CD8-positive, alpha-beta memory T cell (primary cell): ENCODE measurements at regions not wholly inside any gene's neighbourhood (a gene's known extent, or its start where the extent isn't known, plus 50 kb on each side); places are given as distances from the start of the nearest gene placed in this dataset.
"Not testable (repeated sequence)": the region's sequence is repeated elsewhere in the genome, so short reads cannot be mapped to it uniquely, and the experiment has no call there.

ENCODE experiments used
- CTCF ChIA-PET: fragments of 350-600 bp; sonication (Branson Sonifier 250); formaldehyde crosslinking; loops from one replicate; lab custom pipeline; 2021; ENCODE audit warnings: antibody characterized with exemption; lab: Charles Lee
- POLR2A ChIA-PET: fragments of 350-600 bp; sonication (Branson Sonifier 250); formaldehyde crosslinking; loops from one replicate; lab custom pipeline; 2021; ENCODE audit warnings: antibody characterized with exemption; lab: Charles Lee
- DNase-seq, 5 donors: peaks; one replicate each; pipeline versions ENCODE4 v3.0.0 to v3.0.0-alpha.2; 2020 to 2022; ENCODE audit warnings: mixed read lengths in 1 of 5
- H3K27ac ChIP-seq: one replicate; pipeline ENCODE4 v1.7.0; 2013; ENCODE audit warnings: low read depth, mild to moderate bottlenecking, low read length, moderate library complexity
- H3K27me3 ChIP-seq: 2 replicates; pipeline ENCODE4 v1.7.0; 2013; ENCODE audit warnings: low read length, mild to moderate bottlenecking; ENCODE audit not compliant: insufficient read depth, poor library complexity, severe bottlenecking
- H3K36me3 ChIP-seq: 2 replicates; pipeline ENCODE4 v1.7.0; 2013; ENCODE audit warnings: mild to moderate bottlenecking, low read length, moderate library complexity; ENCODE audit not compliant: insufficient read depth
- H3K4me1 ChIP-seq: 2 replicates; pipeline ENCODE4 v1.7.0; 2013; ENCODE audit warnings: mild to moderate bottlenecking, low read length, moderate library complexity; ENCODE audit not compliant: insufficient read depth
- H3K4me3 ChIP-seq: 2 replicates; pipeline ENCODE4 v1.7.0; 2013; ENCODE audit warnings: mild to moderate bottlenecking, low read length
- H3K9me3 ChIP-seq: 2 replicates; pipeline ENCODE4 v1.7.0; 2013; ENCODE audit warnings: mild to moderate bottlenecking, low read length
- H3K27ac Mint-ChIP-seq, 8 donors: one replicate each; pipeline ENCODE4 v1.8.0; 2020 to 2021; ENCODE audit warnings: mixed read lengths in 8 of 8, mild to moderate bottlenecking in 6 of 8, inconsistent platforms in 3 of 8, moderate library complexity in 3 of 8
- H3K27me3 Mint-ChIP-seq, 2 donors: one replicate each; pipeline ENCODE4 v1.8.0; 2020 to 2021; ENCODE audit warnings: mixed read lengths in 2 of 2, mild to moderate bottlenecking in 1 of 2, moderate library complexity in 1 of 2
- H3K36me3 Mint-ChIP-seq, 3 donors: one replicate each; pipeline ENCODE4 v1.8.0; 2020 to 2021; ENCODE audit warnings: mixed read lengths in 3 of 3, inconsistent platforms in 1 of 3, mild to moderate bottlenecking in 1 of 3
- H3K4me1 Mint-ChIP-seq, 3 donors: one replicate each; pipeline ENCODE4 v1.8.0; 2020 to 2021; ENCODE audit warnings: mixed read lengths in 3 of 3, inconsistent platforms in 1 of 3, mild to moderate bottlenecking in 1 of 3
- H3K4me3 Mint-ChIP-seq, 7 donors: one replicate each; pipeline ENCODE4 v1.8.0; 2020 to 2021; ENCODE audit warnings: mixed read lengths in 7 of 7, mild to moderate bottlenecking in 6 of 7, moderate library complexity in 4 of 7, inconsistent platforms in 2 of 7
- H3K9me3 Mint-ChIP-seq, 5 donors: one replicate each; pipeline ENCODE4 v1.8.0; 2020 to 2022; ENCODE audit warnings: mixed read lengths in 5 of 5, mild to moderate bottlenecking in 3 of 5, moderate library complexity in 2 of 5, inconsistent platforms in 1 of 5

GRCh38 chr14:71354142-71354541, 446.9 kb downstream of the PCNX1 start:
- peaks cover 40 to 55% (median 55%) of the 10 kb centered on the region in 3 donors for H3K4me1 Mint-ChIP-seq

GRCh38 chr14:71354801-71355200, 447.5 kb downstream of the PCNX1 start:
- Histone ChIP-seq H3K4me1 (no peaks in the 10 kb centered on the region), H3K9me3 (no peaks in the 10 kb centered on the region), H3K4me3 (no peak overlapping the region), H3K27ac (no peak overlapping the region), H3K27me3 (no peaks in the 10 kb centered on the region), H3K36me3 (no peaks in the 10 kb centered on the region)
- H3K4me1 Mint-ChIP-seq: peaks cover 38 to 55% (median 55%) of the 10 kb centered on the region in 3 donors
- H3K9me3 Mint-ChIP-seq: no peaks in the 10 kb centered on the region
- H3K27ac Mint-ChIP-seq: no peak overlapping the region
- no peak overlapping the region for H3K4me3 Mint-ChIP-seq
- DNase-seq: no peak
- no peaks in the 10 kb centered on the region for H3K27me3 Mint-ChIP-seq
- H3K36me3 Mint-ChIP-seq: peaks cover 5 to 20% (median 7%) of the 10 kb centered on the region in 3 donors
- CTCF ChIA-PET: no interaction called here
- POLR2A ChIA-PET: interaction anchor here (0.6 kb wide), 1 partner anchor 291 kb away, joined by 3 read pairs; no protein-coding TSS in a partner anchor

More at GRCh38 chr14:71354142-71354541, 446.9 kb downstream of the PCNX1 start:
- H3K4me1 ChIP-seq: no peaks in the 10 kb centered on the region
- H3K27ac ChIP-seq: no peak overlapping the region
- no peaks in the 10 kb centered on the region for H3K36me3 ChIP-seq
- Mint-ChIP-seq H3K4me3 (no peak overlapping the region), H3K27me3 (no peaks in the 10 kb centered on the region), H3K36me3 (peaks cover 5 to 18% (median 7%) of the 10 kb centered on the region in 3 donors), H3K9me3 (no peaks in the 10 kb centered on the region), H3K27ac (no peak overlapping the region)
- no peak overlapping the region for H3K4me3 ChIP-seq
- no peak for DNase-seq
- no peaks in the 10 kb centered on the region for H3K9me3 ChIP-seq
- CTCF ChIA-PET: no interaction called here
- H3K27me3 ChIP-seq: no peaks in the 10 kb centered on the region
- POLR2A ChIA-PET: interaction anchor here (0.6 kb wide), 1 partner anchor 292 kb away, joined by 3 read pairs; no protein-coding TSS in a partner anchor

- H3K4me1 ChIP-seq: no peaks in the 10 kb centered on the region
- no peaks in the 10 kb centered on the region for H3K27me3 ChIP-seq
- H3K4me3 Mint-ChIP-seq: peak overlapping the region in 1 of 7 donors; percentile 1
- H3K4me3 ChIP-seq: no peak overlapping the region
- no peak overlapping the region for H3K27ac ChIP-seq
- ChIA-PET POLR2A (no interaction called here), CTCF (no interaction called here)
- no peaks in the 10 kb centered on the region for H3K36me3 ChIP-seq
- peaks cover 38 to 59% (median 58%) of the 10 kb centered on the region in 3 donors for H3K4me1 Mint-ChIP-seq
- H3K27me3 Mint-ChIP-seq: no peaks in the 10 kb centered on the region
- H3K27ac Mint-ChIP-seq: peak overlapping the region in 4 of 8 donors; percentile 1 to 8 (median 3)
- H3K9me3 Mint-ChIP-seq: no peaks in the 10 kb centered on the region
- DNase-seq: peak in 1 of 5 donors; percentile 4
- no peaks in the 10 kb centered on the region for H3K9me3 ChIP-seq
- H3K36me3 Mint-ChIP-seq: peaks cover 5 to 20% (median 7%) of the 10 kb centered on the region in 3 donors
Observed at GRCh38 chr14:71355324-71356201, 448.3 kb downstream of the PCNX1 start.

- no peaks in the 10 kb centered on the region for H3K4me1 ChIP-seq
- H3K27me3 Mint-ChIP-seq: no peaks in the 10 kb centered on the region
- H3K36me3 Mint-ChIP-seq: peaks cover 2 to 15% (median 3%) of the 10 kb centered on the region in 3 donors
- POLR2A ChIA-PET: no interaction called here
- H3K4me3 Mint-ChIP-seq: no peak overlapping the region
- H3K4me1 Mint-ChIP-seq: peaks cover 42 to 66% (median 60%) of the 10 kb centered on the region in 3 donors
- no peak for DNase-seq
- CTCF ChIA-PET: no interaction called here
- H3K27me3 ChIP-seq: no peaks in the 10 kb centered on the region
- H3K27ac ChIP-seq: no peak overlapping the region
- H3K4me3 ChIP-seq: no peak overlapping the region
- no peaks in the 10 kb centered on the region for H3K9me3 Mint-ChIP-seq
- peak overlapping the region in 2 of 8 donors; percentile 30 to 67 for H3K27ac Mint-ChIP-seq
- no peaks in the 10 kb centered on the region for H3K36me3 ChIP-seq
- H3K9me3 ChIP-seq: no peaks in the 10 kb centered on the region
Observed at GRCh38 chr14:71358209-71358931, 451.1 kb downstream of the PCNX1 start.

GRCh38 chr14:71358932-71359421, 451.7 kb downstream of the PCNX1 start:
- H3K27me3 Mint-ChIP-seq, H3K27ac ChIP-seq, H3K4me1 ChIP-seq, H3K27ac Mint-ChIP-seq, CTCF ChIA-PET, H3K4me3 ChIP-seq, H3K36me3 ChIP-seq, H3K9me3 ChIP-seq, H3K27me3 ChIP-seq, DNase-seq, H3K9me3 Mint-ChIP-seq, H3K4me3 Mint-ChIP-seq: not testable (repeated sequence)
- POLR2A ChIA-PET: interaction anchor here (0.6 kb wide), 1 partner anchor 87 kb away, joined by 3 read pairs; no protein-coding TSS in a partner anchor
- H3K4me1 Mint-ChIP-seq: peaks cover 43 to 69% (median 61%) of the 10 kb centered on the region in 3 donors
- H3K36me3 Mint-ChIP-seq: peaks cover 0 to 15% (median 1%) of the 10 kb centered on the region in 3 donors

GRCh38 chr14:71359823-71360222, 452.6 kb downstream of the PCNX1 start:
- Histone ChIP-seq H3K27me3 (no peaks in the 10 kb centered on the region), H3K36me3 (no peaks in the 10 kb centered on the region), H3K27ac (no peak overlapping the region), H3K9me3 (no peaks in the 10 kb centered on the region), H3K4me3 (no peak overlapping the region), H3K4me1 (no peaks in the 10 kb centered on the region)
- Mint-ChIP-seq H3K36me3 (peaks cover 0 to 15% (median 1%) of the 10 kb centered on the region in 3 donors), H3K27ac (no peak overlapping the region), H3K4me1 (peaks cover 46 to 75% (median 68%) of the 10 kb centered on the region in 3 donors), H3K4me3 (no peak overlapping the region), H3K27me3 (no peaks in the 10 kb centered on the region), H3K9me3 (no peaks in the 10 kb centered on the region)
- POLR2A ChIA-PET: interaction anchor here (0.6 kb wide), 1 partner anchor 86 kb away, joined by 3 read pairs; no protein-coding TSS in a partner anchor
- DNase-seq: no peak
- CTCF ChIA-PET: no interaction called here

DNA sequence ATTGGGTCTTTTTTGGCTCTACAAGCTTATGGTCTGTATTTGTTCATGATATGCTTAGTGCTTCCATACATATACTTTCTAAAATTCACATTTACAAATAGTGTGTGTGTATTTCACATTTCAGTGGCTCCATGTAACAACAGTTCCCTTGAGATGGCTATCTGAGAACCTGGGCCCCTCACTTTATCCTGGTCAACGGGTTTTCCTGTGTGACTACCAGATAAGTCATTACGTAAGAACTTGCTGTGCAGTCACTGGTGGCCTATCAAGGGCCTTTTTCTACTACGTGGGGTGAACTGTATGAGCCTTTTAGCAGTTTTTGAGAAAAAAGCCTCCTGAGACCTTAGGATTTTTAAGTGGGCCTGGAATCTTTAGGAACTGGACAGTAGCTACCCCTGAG, 454.1 kb downstream of the PCNX1 start:
- ChIA-PET CTCF (no interaction called here), POLR2A (no interaction called here)
- H3K4me3 Mint-ChIP-seq: no peak overlapping the region

More for the DNA sequence above, 454.1 kb downstream of the PCNX1 start:
- H3K27me3 Mint-ChIP-seq: no peaks in the 10 kb centered on the region
- DNase-seq: no peak
- Histone ChIP-seq H3K4me1 (no peaks in the 10 kb centered on the region), H3K36me3 (no peaks in the 10 kb centered on the region), H3K4me3 (no peak overlapping the region), H3K27ac (peak overlapping the region; percentile 18), H3K27me3 (no peaks in the 10 kb centered on the region), H3K9me3 (no peaks in the 10 kb centered on the region)
- no peaks in the 10 kb centered on the region for H3K9me3 Mint-ChIP-seq
- H3K4me1 Mint-ChIP-seq: peaks cover 40 to 70% (median 56%) of the 10 kb centered on the region in 3 donors
- no peak overlapping the region for H3K27ac Mint-ChIP-seq
- peaks cover 0 to 15% (median 1%) of the 10 kb centered on the region in 3 donors for H3K36me3 Mint-ChIP-seq
